Calu3 (cell line): ENCODE measurements at regions not wholly inside any gene's neighbourhood (a gene's known extent, or its start where the extent isn't known, plus 50 kb on each side); places are given as distances from the start of the nearest gene placed in this dataset.

ENCODE experiments used
- BruUV-seq: library from RNA; stranded (reverse); fragments of 400-500 nt; replicated peaks from 2 replicates; lab custom pipeline; 2021; lab: Mats Ljungman, UMichigan
- CTCF ChIA-PET: fragments of 300-600 bp; sonication (Branson Sonifier 250); formaldehyde crosslinking; loops from one replicate; lab custom pipeline; 2022; ENCODE audit warnings: antibody characterized with exemption; lab: Charles Lee
- DNase-seq: peaks from one replicate; pipeline ENCODE4 v3.0.0; 2022
- H3K27ac Mint-ChIP-seq: one replicate; pipeline ENCODE4 v1.8.0; 2022; ENCODE audit warnings: mixed read lengths; ENCODE audit not compliant: unreplicated experiment
- H3K27me3 Mint-ChIP-seq: one replicate; pipeline ENCODE4 v1.8.0; 2022; ENCODE audit warnings: mixed read lengths; ENCODE audit not compliant: unreplicated experiment
- H3K36me3 Mint-ChIP-seq: one replicate; pipeline ENCODE4 v1.8.0; 2022; ENCODE audit warnings: mild to moderate bottlenecking, moderate library complexity, mixed read lengths; ENCODE audit not compliant: insufficient read depth, unreplicated experiment
- H3K4me1 Mint-ChIP-seq: one replicate; pipeline ENCODE4 v1.8.0; 2022; ENCODE audit warnings: mild to moderate bottlenecking, low read depth, mixed read lengths; ENCODE audit not compliant: unreplicated experiment
- H3K4me3 Mint-ChIP-seq: one replicate; pipeline ENCODE4 v1.8.0; 2022; ENCODE audit warnings: mild to moderate bottlenecking, low read depth, moderate library complexity, mixed read lengths; ENCODE audit not compliant: unreplicated experiment
- H3K9me3 Mint-ChIP-seq: one replicate; pipeline ENCODE4 v1.8.0; 2022; ENCODE audit warnings: low read depth, mixed read lengths; ENCODE audit not compliant: unreplicated experiment
- intact Hi-C: fragments of 100-400 bp; cut with micrococcal nuclease; formaldehyde crosslinking; loops from one replicate; pipeline ENCODE4 v1.10.0; 2022; ENCODE audit not compliant: unreplicated experiment
- TF ChIP-seq, protein P1 (sequence below): fragments of 200-600 bp; IDR thresholded peaks from one replicate; pipeline ENCODE4 v1.8.0; 2022; ENCODE audit warnings: antibody characterized with exemption; ENCODE audit not compliant: unreplicated experiment

DNA sequence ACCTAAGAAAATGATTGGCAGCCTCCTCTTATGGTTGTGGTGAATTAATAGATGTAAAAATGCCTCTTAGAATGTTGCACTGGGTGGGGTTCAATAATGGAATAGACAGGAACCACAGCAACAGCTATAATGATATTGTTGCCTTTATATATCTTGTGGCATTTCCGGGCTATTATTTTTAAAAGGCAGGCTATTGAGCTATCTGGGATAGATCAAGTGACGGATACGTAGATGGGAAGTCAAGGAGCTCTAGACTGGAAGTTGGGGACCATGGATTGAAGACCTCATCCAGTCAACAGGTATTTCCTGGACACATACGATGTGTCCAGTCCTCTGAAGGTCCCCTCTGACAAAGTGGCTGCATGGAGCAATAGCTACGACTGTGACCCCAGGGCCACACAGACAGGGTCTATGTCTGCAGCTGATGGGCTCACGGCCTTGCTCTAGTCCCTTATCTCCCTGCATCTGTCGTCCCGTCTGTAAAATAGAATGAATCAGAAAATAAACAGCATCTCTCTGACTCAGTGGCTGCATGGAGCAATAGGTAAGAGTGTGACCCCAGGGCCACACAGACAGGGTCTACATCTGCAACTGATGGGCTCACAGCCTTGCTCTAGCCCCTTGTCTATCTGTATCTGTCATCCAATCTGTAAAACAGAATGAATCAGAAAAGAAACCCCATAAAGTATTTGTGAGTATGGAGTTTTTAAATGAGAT, 117.7 kb upstream of the FOXF1 start:
- CTCF ChIA-PET, result interaction anchor here (0.6 to 0.9 kb wide), 3 partner anchors 9 to 1261 kb away, joined by 3 to 7 read pairs (median 3); no protein-coding TSS in a partner anchor
- Mint-ChIP-seq H3K36me3 (no peaks in the 10 kb centered on the region), H3K4me3 (no peak overlapping the region), H3K4me1 (no peaks in the 10 kb centered on the region), H3K27ac (no peak overlapping the region), H3K9me3 (no peaks in the 10 kb centered on the region), H3K27me3 (peaks cover 52% of the 10 kb centered on the region)
- intact Hi-C loops, result no loop called here
- BruUV-seq, result no TSS peak
- TF ChIP-seq, protein P1, sequence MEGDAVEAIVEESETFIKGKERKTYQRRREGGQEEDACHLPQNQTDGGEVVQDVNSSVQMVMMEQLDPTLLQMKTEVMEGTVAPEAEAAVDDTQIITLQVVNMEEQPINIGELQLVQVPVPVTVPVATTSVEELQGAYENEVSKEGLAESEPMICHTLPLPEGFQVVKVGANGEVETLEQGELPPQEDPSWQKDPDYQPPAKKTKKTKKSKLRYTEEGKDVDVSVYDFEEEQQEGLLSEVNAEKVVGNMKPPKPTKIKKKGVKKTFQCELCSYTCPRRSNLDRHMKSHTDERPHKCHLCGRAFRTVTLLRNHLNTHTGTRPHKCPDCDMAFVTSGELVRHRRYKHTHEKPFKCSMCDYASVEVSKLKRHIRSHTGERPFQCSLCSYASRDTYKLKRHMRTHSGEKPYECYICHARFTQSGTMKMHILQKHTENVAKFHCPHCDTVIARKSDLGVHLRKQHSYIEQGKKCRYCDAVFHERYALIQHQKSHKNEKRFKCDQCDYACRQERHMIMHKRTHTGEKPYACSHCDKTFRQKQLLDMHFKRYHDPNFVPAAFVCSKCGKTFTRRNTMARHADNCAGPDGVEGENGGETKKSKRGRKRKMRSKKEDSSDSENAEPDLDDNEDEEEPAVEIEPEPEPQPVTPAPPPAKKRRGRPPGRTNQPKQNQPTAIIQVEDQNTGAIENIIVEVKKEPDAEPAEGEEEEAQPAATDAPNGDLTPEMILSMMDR, result no peak
- DNase-seq, result no peak

DNA sequence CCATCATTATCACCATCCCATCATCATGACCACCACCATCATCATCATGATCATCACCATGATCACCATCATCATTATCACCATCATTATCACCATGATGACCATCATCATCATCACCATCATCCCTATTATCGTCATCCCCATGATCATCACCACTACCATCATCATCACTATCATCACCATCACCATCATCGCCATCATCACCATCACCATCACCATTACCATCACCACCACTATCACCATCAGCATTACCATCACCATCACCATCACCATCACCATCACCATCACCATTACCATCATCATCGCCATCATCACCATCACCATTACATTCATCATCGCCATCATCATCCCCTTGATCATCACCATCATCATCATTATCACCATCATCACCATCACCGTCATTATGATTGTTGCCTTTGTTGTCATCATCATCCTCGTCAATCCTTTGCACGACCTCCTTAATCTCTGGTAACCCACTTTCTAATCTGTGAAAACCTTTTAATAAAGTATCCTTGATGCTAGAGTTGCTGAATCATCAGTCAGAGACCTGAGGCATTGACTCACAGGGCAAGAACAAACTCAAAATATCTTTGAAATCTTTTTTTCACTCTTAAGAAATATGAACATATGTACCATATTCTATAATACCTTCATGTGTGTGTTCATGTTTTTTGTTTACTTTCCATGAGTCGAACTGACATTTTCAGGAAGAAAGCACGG, 116.3 kb upstream of the FOXF1 start:
- H3K4me1 Mint-ChIP-seq, result no peaks in the 10 kb centered on the region
- intact Hi-C loops, result no loop called here
- CTCF ChIA-PET, result no interaction called here
- TF ChIP-seq, protein P1, result no peak
- DNase-seq, result no peak
- H3K27me3 Mint-ChIP-seq, result peaks cover 51% of the 10 kb centered on the region
- BruUV-seq, result no TSS peak
- no peak overlapping the region for H3K4me3 Mint-ChIP-seq
- H3K36me3 Mint-ChIP-seq, result no peaks in the 10 kb centered on the region
- H3K9me3 Mint-ChIP-seq, result no peaks in the 10 kb centered on the region
- no peak overlapping the region for H3K27ac Mint-ChIP-seq

DNA sequence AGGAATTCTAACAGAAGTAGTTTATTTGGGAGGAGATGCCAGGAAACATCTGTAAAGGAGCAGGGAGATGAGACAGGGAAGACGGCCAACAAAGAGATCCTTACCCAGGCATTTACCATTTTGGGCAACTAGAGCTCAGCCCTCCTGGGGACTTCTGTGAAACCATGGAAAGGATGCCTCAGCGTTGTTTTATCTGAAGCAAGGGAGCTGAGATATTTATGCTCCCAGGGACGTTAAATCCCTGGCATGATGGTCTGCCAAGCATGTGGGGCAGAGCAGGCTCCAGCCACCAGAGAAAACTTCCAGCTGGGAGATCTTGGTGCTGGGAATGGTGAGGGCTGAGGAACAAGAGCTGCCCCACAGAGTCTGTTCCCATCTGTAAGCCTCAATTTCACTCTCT, 114.8 kb upstream of the FOXF1 start:
- intact Hi-C loops, result no loop called here
- TF ChIP-seq, protein P1, result no peak
- H3K4me3 Mint-ChIP-seq, result no peak overlapping the region
- no peak for DNase-seq
- CTCF ChIA-PET, result interaction anchor here (1.0 to 1.8 kb wide), 2 partner anchors 8 to 9 kb away, joined by 3 to 5 read pairs; no protein-coding TSS in a partner anchor
- H3K9me3 Mint-ChIP-seq, result no peaks in the 10 kb centered on the region
- no peaks in the 10 kb centered on the region for H3K4me1 Mint-ChIP-seq
- no peaks in the 10 kb centered on the region for H3K36me3 Mint-ChIP-seq
- peaks cover 55% of the 10 kb centered on the region for H3K27me3 Mint-ChIP-seq
- no TSS peak for BruUV-seq
- no peak overlapping the region for H3K27ac Mint-ChIP-seq

DNA sequence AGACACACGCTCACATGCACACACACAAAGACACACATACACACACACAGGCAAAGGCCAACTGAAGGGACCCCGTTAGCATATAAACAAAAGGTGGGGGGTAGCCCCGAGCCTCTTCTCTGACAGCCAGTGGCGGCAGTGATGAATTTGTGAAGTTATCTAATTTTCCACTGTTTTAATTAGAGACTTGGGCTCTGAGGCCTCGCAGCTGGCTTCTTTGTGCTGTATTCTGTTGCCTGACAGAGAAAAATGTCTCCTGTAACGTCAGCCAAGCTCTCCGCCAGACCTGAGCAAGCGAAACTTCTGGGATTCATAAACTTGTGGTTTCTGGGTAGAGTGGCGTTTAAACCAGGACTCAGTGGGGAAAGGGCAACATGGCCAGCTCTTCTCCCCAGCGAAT, 113.9 kb upstream of the FOXF1 start:
- H3K36me3 Mint-ChIP-seq, result no peaks in the 10 kb centered on the region
- H3K27ac Mint-ChIP-seq, result no peak overlapping the region
- no peaks in the 10 kb centered on the region for H3K9me3 Mint-ChIP-seq
- intact Hi-C loops, result no loop called here
- H3K4me1 Mint-ChIP-seq, result no peaks in the 10 kb centered on the region
- BruUV-seq, result no TSS peak
- H3K27me3 Mint-ChIP-seq, result peaks cover 63% of the 10 kb centered on the region
- no peak for DNase-seq
- CTCF ChIA-PET, result interaction anchor here (1.8 kb wide), 1 partner anchor 9 kb away, joined by 5 read pairs; no protein-coding TSS in a partner anchor
- H3K4me3 Mint-ChIP-seq, result no peak overlapping the region
- TF ChIP-seq, protein P1, result no peak
